Keratinocyte (primary cell): ENCODE measurements at regions not wholly inside any gene's neighbourhood (a gene's known extent, or its start where the extent isn't known, plus 50 kb on each side); places are given as distances from the start of the nearest gene placed in this dataset.

ENCODE experiments used
- DNase-seq: peaks from one replicate; pipeline ENCODE4 v3.0.0-alpha.2; 2011; ENCODE audit warnings: low read depth, missing footprints, low spot score
- FAIRE-seq: peaks from 2 replicates; lab custom pipeline; 2011; peaks lifted over from hg19 to GRCh38; lab: Jason Lieb, UNC
- H2AFZ ChIP-seq: 2 replicates; pipeline ENCODE4 v1.6.0; 2012; ENCODE audit warnings: low read length, control low read depth, inconsistent platforms; ENCODE audit not compliant: control insufficient read depth
- H3K27ac ChIP-seq: 2 replicates; pipeline ENCODE4 v1.5.1; 2011; ENCODE audit warnings: low read length; ENCODE audit not compliant: control insufficient read depth, insufficient read depth
- H3K27me3 ChIP-seq: 3 replicates; pipeline ENCODE4 v1.6.0; 2011; ENCODE audit warnings: low read length; ENCODE audit not compliant: control insufficient read depth, insufficient read depth; ENCODE audit errors: extremely low read depth
- H3K36me3 ChIP-seq, 2 experiments: 2 replicates in 1 of 2; 3 replicates in 1 of 2; pipeline ENCODE4 v1.5.1; 2011; ENCODE audit warnings: low read length in 2 of 2, mild to moderate bottlenecking in 1 of 2; ENCODE audit not compliant: control insufficient read depth in 2 of 2, insufficient read depth in 2 of 2; ENCODE audit errors: extremely low read depth in 1 of 2
- H3K4me1 ChIP-seq: 3 replicates; pipeline ENCODE4 v1.5.1; 2011; ENCODE audit warnings: low read length; ENCODE audit not compliant: control insufficient read depth, insufficient read depth; ENCODE audit errors: extremely low read depth
- H3K4me2 ChIP-seq: 3 replicates; pipeline ENCODE4 v1.6.0; 2011; ENCODE audit warnings: low read depth, low read length; ENCODE audit not compliant: control insufficient read depth, insufficient read depth; ENCODE audit errors: extremely low read depth
- H3K4me3 ChIP-seq, 3 experiments: fragments of 200-600 bp in 1 of 3; sonication (generic) in 1 of 3; 2 replicates in 2 of 3; 3 replicates in 1 of 3; pipeline ENCODE4 v1.5.1; 2011 to 2016; ENCODE audit warnings: low read length in 3 of 3, mild to moderate bottlenecking in 3 of 3, control low read depth in 2 of 3, inconsistent platforms in 1 of 3, low read depth in 1 of 3, mixed read lengths in 1 of 3, mixed run types in 1 of 3, moderate library complexity in 1 of 3; ENCODE audit not compliant: control insufficient read depth in 2 of 3, insufficient read depth in 2 of 3; ENCODE audit errors: extremely low read depth in 1 of 3
- H3K79me2 ChIP-seq: 2 replicates; pipeline ENCODE4 v1.6.0; 2012; ENCODE audit warnings: low read length; ENCODE audit not compliant: control insufficient read depth, insufficient read depth
- H3K9ac ChIP-seq: 3 replicates; pipeline ENCODE4 v1.6.0; 2011; ENCODE audit warnings: low read length; ENCODE audit not compliant: control insufficient read depth, insufficient read depth; ENCODE audit errors: extremely low read depth
- H3K9me1 ChIP-seq: 3 replicates; pipeline ENCODE4 v1.6.0; 2011; ENCODE audit warnings: low read length; ENCODE audit not compliant: control insufficient read depth, insufficient read depth; ENCODE audit errors: extremely low read depth
- H3K9me3 ChIP-seq: 2 replicates; pipeline ENCODE4 v1.5.1; 2012; ENCODE audit warnings: low read depth, low read length; ENCODE audit not compliant: control insufficient read depth
- H4K20me1 ChIP-seq: 3 replicates; pipeline ENCODE4 v1.6.0; 2011; ENCODE audit warnings: low read length; ENCODE audit not compliant: control insufficient read depth, insufficient read depth; ENCODE audit errors: extremely low read depth
- EZH2 ChIP-seq: IDR thresholded peaks from one replicate; pipeline ENCODE4 v1.6.1; 2012; ENCODE audit warnings: inconsistent platforms, mild to moderate bottlenecking, low read length, moderate library complexity
- dilution Hi-C: fragments of 300-500 bp; cut with MboI; formaldehyde crosslinking; loops from one replicate; pipeline ENCODE4 v1.7.0; 2020; ENCODE audit warnings: low sequenced_read_pairs; ENCODE audit not compliant: extremely low pct_ligation_motif_present
- TF ChIP-seq, protein P1 (sequence below), 3 experiments: IDR thresholded peaks in 1 of 3; conservative IDR thresholded peaks in 1 of 3; optimal IDR thresholded peaks in 1 of 3; 2 replicates in 2 of 3; 3 replicates in 1 of 3; pipeline versions ENCODE3 to v1.5.1; 2011; ENCODE audit warnings: low read length in 3 of 3, mild to moderate bottlenecking in 3 of 3, moderate library complexity in 2 of 3, control low read depth in 1 of 3, inconsistent platforms in 1 of 3; ENCODE audit not compliant: insufficient read depth in 2 of 3; ENCODE audit errors: extremely low read depth in 1 of 3

DNA sequence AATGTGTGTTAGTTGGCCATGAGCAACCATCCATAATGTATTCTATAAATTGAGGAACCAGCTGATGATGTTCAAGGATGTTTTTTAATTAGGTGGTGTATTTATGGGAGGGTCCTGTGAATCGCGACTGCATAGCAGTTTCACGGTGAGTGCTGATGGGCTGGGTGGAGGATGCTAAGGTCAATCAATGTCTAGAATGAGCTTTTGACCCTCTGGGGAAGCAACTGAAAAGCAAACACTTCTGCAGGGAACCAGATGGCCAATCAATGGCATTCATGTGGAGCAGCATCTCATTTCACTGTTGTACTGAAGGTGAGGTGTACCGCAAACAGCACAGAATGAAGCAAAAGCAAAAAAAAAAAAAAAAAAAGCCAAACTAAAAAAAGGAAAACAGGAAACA, 676.1 kb upstream of the TMEM132C start:
- no peaks in the 10 kb centered on the region for H3K9me3 ChIP-seq
- H2AFZ ChIP-seq: no peak overlapping the region
- H3K36me3 ChIP-seq: no peaks in the 10 kb centered on the region
- no peaks in the 10 kb centered on the region for H3K4me1 ChIP-seq
- no peak overlapping the region for H3K4me2 ChIP-seq
- H3K27me3 ChIP-seq: no peaks in the 10 kb centered on the region
- no peaks in the 10 kb centered on the region for H4K20me1 ChIP-seq
- H3K9me1 ChIP-seq: no peaks in the 10 kb centered on the region
- no peak for DNase-seq
- H3K9ac ChIP-seq: no peak overlapping the region
- dilution Hi-C loops: no loop called here
- no peak for FAIRE-seq
- no peak overlapping the region for H3K4me3 ChIP-seq
- no peak overlapping the region for H3K27ac ChIP-seq
- no peaks in the 10 kb centered on the region for H3K79me2 ChIP-seq
- no peak for TF ChIP-seq EZH2
- TF ChIP-seq, protein P1, sequence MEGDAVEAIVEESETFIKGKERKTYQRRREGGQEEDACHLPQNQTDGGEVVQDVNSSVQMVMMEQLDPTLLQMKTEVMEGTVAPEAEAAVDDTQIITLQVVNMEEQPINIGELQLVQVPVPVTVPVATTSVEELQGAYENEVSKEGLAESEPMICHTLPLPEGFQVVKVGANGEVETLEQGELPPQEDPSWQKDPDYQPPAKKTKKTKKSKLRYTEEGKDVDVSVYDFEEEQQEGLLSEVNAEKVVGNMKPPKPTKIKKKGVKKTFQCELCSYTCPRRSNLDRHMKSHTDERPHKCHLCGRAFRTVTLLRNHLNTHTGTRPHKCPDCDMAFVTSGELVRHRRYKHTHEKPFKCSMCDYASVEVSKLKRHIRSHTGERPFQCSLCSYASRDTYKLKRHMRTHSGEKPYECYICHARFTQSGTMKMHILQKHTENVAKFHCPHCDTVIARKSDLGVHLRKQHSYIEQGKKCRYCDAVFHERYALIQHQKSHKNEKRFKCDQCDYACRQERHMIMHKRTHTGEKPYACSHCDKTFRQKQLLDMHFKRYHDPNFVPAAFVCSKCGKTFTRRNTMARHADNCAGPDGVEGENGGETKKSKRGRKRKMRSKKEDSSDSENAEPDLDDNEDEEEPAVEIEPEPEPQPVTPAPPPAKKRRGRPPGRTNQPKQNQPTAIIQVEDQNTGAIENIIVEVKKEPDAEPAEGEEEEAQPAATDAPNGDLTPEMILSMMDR (optimal IDR thresholded peaks at IDR 0.05 in 1 of 3, IDR thresholded peaks at IDR 0.05 in 1 of 3, conservative IDR thresholded peaks at IDR 0.05 in 1 of 3; ENCODE audit: extremely low read depth in 1 of 3, insufficient read depth in 2 of 3, low read length in 3 of 3): no peak

DNA sequence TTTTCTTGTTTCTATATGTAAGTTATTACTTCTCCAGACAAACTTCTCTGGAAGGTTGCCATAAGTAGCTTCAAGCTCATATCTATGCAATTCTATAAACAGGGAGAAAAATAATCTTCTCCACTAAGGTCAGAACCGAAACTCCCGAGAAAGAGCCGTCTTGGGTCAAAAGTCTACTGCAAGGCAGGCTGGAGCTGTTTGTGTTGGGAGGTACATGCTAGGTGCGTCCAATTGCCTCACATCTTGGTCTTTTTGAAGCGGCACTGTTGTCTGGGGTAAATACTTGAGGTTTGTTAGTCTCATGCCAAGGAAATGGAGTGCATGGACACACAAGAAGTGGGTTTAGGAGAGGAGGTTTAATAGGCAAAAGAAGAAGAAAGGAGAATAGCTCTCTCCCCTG, 674.7 kb upstream of the TMEM132C start:
- Histone ChIP-seq H3K36me3 (no peaks in the 10 kb centered on the region), H4K20me1 (no peaks in the 10 kb centered on the region), H3K9me3 (no peaks in the 10 kb centered on the region), H3K4me1 (no peaks in the 10 kb centered on the region), H3K27ac (no peak overlapping the region), H3K79me2 (no peaks in the 10 kb centered on the region), H3K9me1 (no peaks in the 10 kb centered on the region), H3K4me2 (no peak overlapping the region), H3K4me3 (no peak overlapping the region), H2AFZ (no peak overlapping the region), H3K9ac (no peak overlapping the region), H3K27me3 (no peaks in the 10 kb centered on the region)
- DNase-seq: no peak
- dilution Hi-C loops: no loop called here
- no peak for TF ChIP-seq EZH2
- TF ChIP-seq, protein P1 (optimal IDR thresholded peaks at IDR 0.05 in 1 of 3, IDR thresholded peaks at IDR 0.05 in 1 of 3, conservative IDR thresholded peaks at IDR 0.05 in 1 of 3; ENCODE audit: extremely low read depth in 1 of 3, insufficient read depth in 2 of 3, low read length in 3 of 3): no peak
- no peak for FAIRE-seq
